Neural cell (in vitro differentiated cells): ENCODE measurements at regions not wholly inside any gene's neighbourhood (a gene's known extent, or its start where the extent isn't known, plus 50 kb on each side); places are given as distances from the start of the nearest gene placed in this dataset.
A peak's percentile ranks its signal among the peaks of the same experiment; 100 is the strongest.

ENCODE experiments used
- H2AFZ ChIP-seq: fragments of 200-600, 300-800 bp; sonication (generic), shearing (Covaris generic); 2 replicates; pipeline ENCODE4 v1.6.0; 2014; ENCODE audit warnings: low read depth, mild to moderate bottlenecking, antibody characterized with exemption, low read length, moderate library complexity
- H3F3A ChIP-seq: fragments of 200-600 bp; shearing (Covaris generic); 2 replicates; pipeline ENCODE4 v1.6.1; 2016; ENCODE audit warnings: mild to moderate bottlenecking, moderate library complexity, mixed read lengths, antibody characterized with exemption, low read length; ENCODE audit not compliant: insufficient read depth, poor library complexity, severe bottlenecking
- H3K27ac ChIP-seq: fragments of 200-600, 300-800 bp; sonication (generic), shearing (Covaris generic); 2 replicates; pipeline ENCODE4 v1.5.1; 2014; ENCODE audit warnings: mild to moderate bottlenecking, low read length, moderate library complexity
- H3K27me3 ChIP-seq: fragments of 300-800, 200-600 bp; sonication (generic), shearing (Covaris generic); 2 replicates; pipeline ENCODE4 v1.6.0; 2014; ENCODE audit warnings: mild to moderate bottlenecking, low read depth, low read length, moderate library complexity; ENCODE audit not compliant: insufficient read depth
- H3K36me3 ChIP-seq: fragments of 300-800, 200-600 bp; sonication (generic), shearing (Covaris generic); 2 replicates; pipeline ENCODE4 v1.5.1; 2014; ENCODE audit warnings: mild to moderate bottlenecking, antibody characterized with exemption, low read length, moderate library complexity; ENCODE audit not compliant: insufficient read depth
- H3K4me2 ChIP-seq: fragments of 300-800, 200-600 bp; sonication (generic), shearing (Covaris generic); 2 replicates; pipeline ENCODE4 v1.6.0; 2014; ENCODE audit warnings: mild to moderate bottlenecking, low read length
- H3K4me3 ChIP-seq: fragments of 300-800, 200-600 bp; sonication (generic), shearing (Covaris generic); 2 replicates; pipeline ENCODE4 v1.5.1; 2014; ENCODE audit warnings: mild to moderate bottlenecking, low read length, moderate library complexity
- H3K79me2 ChIP-seq: fragments of 200-600 bp; shearing (Covaris generic); replicated peaks from 2 replicates; pipeline ENCODE4 v1.6.0; 2014; ENCODE audit warnings: mild to moderate bottlenecking, low read length, moderate library complexity; ENCODE audit not compliant: insufficient read depth
- H3K9ac ChIP-seq: fragments of 300-800, 200-600 bp; sonication (generic), shearing (Covaris generic); 2 replicates; pipeline ENCODE4 v1.6.1; 2016; ENCODE audit warnings: mild to moderate bottlenecking, low read length, mixed read lengths
- H3K9me2 ChIP-seq: fragments of 200-600 bp; shearing (Covaris generic); 2 replicates; pipeline ENCODE4 v1.6.1; 2016; ENCODE audit warnings: mild to moderate bottlenecking, low read length, mixed read lengths; ENCODE audit not compliant: insufficient read depth
- H3K9me3 ChIP-seq: fragments of 200-600, 300-800 bp; sonication (generic), shearing (Covaris generic); 2 replicates; pipeline ENCODE4 v1.6.1; 2016; ENCODE audit warnings: mild to moderate bottlenecking, mixed run types, low read length, moderate library complexity, mixed read lengths
- H4K20me1 ChIP-seq: fragments of 200-600 bp; shearing (Covaris generic); 2 replicates; pipeline ENCODE4 v1.6.1; 2016; ENCODE audit warnings: mild to moderate bottlenecking, mixed run types; ENCODE audit not compliant: insufficient read depth
- EP300 ChIP-seq: fragments of 450-650 bp; conservative IDR thresholded peaks from 2 replicates; pipeline ENCODE4 v1.6.1; 2014; ENCODE audit warnings: antibody characterized with exemption, mild to moderate bottlenecking, moderate library complexity; ENCODE audit not compliant: poor library complexity, severe bottlenecking
- EZH2 ChIP-seq: fragments of 200-600, 300-800 bp; shearing (Covaris generic), sonication (generic); IDR thresholded peaks from 2 replicates; pipeline ENCODE4 v1.6.1; 2014; ENCODE audit warnings: antibody characterized with exemption, low read length, borderline replicate concordance, mild to moderate bottlenecking; ENCODE audit not compliant: insufficient read depth, poor library complexity, severe bottlenecking
- MXI1 ChIP-seq: fragments of 450-650 bp; conservative IDR thresholded peaks from 2 replicates; pipeline ENCODE4 v1.6.1; 2014; ENCODE audit warnings: antibody characterized with exemption, mild to moderate bottlenecking; ENCODE audit not compliant: poor library complexity, severe bottlenecking
- POLR2AphosphoS5 ChIP-seq: IDR thresholded peaks from 2 replicates; pipeline ENCODE4 v1.6.1; 2012
- RAD21 ChIP-seq: fragments of 450-650 bp; conservative IDR thresholded peaks from 2 replicates; pipeline ENCODE4 v1.6.1; 2014; ENCODE audit warnings: antibody characterized with exemption, mild to moderate bottlenecking, moderate library complexity
- SMC3 ChIP-seq: fragments of 450-650 bp; conservative IDR thresholded peaks from 2 replicates; pipeline ENCODE4 v1.6.1; 2014; ENCODE audit warnings: antibody characterized with exemption, mild to moderate bottlenecking, moderate library complexity; ENCODE audit not compliant: poor library complexity
- TAF1 ChIP-seq: IDR thresholded peaks from 2 replicates; pipeline ENCODE4 v1.6.1; 2012; ENCODE audit warnings: low read depth
- TF ChIP-seq, protein P1 (sequence below): fragments of 450-650 bp; IDR thresholded peaks from 2 replicates; pipeline ENCODE4 v1.5.1; 2014; ENCODE audit warnings: antibody characterized with exemption, mild to moderate bottlenecking, moderate library complexity; ENCODE audit not compliant: poor library complexity, severe bottlenecking
- TF ChIP-seq, protein P2 (sequence below): IDR thresholded peaks from 2 replicates; pipeline ENCODE4 v1.6.1; 2012; ENCODE audit warnings: borderline replicate concordance

DNA sequence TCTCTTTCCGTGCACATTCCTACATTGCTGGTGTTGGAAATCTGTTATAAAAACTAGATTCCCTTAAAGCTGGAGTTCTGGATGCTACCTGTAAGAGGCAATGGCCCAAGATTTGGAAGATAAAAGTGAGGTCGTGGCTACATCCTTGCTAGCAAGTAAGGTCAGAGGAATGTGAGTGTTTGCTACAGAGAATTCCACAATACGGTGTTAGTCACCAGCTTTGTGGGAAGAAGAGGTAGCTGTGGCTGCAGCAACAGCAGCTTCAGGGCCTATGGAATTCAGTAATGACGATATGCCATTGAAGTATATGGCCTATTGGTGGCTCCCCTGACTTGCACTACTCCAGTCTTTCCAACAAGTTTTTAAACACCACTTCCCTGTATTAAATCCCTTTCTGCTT lies 227.7 kb upstream of the TMEM260 start:
- Histone ChIP-seq H3K79me2 (no peaks in the 10 kb centered on the region), H3F3A (no peaks in the 10 kb centered on the region), H3K4me3 (no peak overlapping the region), H3K27me3 (no peaks in the 10 kb centered on the region), H3K9ac (no peak overlapping the region), H4K20me1 (no peaks in the 10 kb centered on the region), H3K27ac (no peak overlapping the region), H3K9me3 (no peaks in the 10 kb centered on the region), H3K4me2 (no peak overlapping the region), H2AFZ (no peak overlapping the region), H3K36me3 (no peaks in the 10 kb centered on the region), H3K9me2 (no peaks in the 10 kb centered on the region)
- TF ChIP-seq RAD21 (no peak), EP300 (no peak), POLR2AphosphoS5 (no peak), MXI1 (no peak)
- TF ChIP-seq, protein P1, sequence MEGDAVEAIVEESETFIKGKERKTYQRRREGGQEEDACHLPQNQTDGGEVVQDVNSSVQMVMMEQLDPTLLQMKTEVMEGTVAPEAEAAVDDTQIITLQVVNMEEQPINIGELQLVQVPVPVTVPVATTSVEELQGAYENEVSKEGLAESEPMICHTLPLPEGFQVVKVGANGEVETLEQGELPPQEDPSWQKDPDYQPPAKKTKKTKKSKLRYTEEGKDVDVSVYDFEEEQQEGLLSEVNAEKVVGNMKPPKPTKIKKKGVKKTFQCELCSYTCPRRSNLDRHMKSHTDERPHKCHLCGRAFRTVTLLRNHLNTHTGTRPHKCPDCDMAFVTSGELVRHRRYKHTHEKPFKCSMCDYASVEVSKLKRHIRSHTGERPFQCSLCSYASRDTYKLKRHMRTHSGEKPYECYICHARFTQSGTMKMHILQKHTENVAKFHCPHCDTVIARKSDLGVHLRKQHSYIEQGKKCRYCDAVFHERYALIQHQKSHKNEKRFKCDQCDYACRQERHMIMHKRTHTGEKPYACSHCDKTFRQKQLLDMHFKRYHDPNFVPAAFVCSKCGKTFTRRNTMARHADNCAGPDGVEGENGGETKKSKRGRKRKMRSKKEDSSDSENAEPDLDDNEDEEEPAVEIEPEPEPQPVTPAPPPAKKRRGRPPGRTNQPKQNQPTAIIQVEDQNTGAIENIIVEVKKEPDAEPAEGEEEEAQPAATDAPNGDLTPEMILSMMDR = no peak
- TF ChIP-seq, protein P2, sequence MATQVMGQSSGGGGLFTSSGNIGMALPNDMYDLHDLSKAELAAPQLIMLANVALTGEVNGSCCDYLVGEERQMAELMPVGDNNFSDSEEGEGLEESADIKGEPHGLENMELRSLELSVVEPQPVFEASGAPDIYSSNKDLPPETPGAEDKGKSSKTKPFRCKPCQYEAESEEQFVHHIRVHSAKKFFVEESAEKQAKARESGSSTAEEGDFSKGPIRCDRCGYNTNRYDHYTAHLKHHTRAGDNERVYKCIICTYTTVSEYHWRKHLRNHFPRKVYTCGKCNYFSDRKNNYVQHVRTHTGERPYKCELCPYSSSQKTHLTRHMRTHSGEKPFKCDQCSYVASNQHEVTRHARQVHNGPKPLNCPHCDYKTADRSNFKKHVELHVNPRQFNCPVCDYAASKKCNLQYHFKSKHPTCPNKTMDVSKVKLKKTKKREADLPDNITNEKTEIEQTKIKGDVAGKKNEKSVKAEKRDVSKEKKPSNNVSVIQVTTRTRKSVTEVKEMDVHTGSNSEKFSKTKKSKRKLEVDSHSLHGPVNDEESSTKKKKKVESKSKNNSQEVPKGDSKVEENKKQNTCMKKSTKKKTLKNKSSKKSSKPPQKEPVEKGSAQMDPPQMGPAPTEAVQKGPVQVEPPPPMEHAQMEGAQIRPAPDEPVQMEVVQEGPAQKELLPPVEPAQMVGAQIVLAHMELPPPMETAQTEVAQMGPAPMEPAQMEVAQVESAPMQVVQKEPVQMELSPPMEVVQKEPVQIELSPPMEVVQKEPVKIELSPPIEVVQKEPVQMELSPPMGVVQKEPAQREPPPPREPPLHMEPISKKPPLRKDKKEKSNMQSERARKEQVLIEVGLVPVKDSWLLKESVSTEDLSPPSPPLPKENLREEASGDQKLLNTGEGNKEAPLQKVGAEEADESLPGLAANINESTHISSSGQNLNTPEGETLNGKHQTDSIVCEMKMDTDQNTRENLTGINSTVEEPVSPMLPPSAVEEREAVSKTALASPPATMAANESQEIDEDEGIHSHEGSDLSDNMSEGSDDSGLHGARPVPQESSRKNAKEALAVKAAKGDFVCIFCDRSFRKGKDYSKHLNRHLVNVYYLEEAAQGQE = no peak

DNA sequence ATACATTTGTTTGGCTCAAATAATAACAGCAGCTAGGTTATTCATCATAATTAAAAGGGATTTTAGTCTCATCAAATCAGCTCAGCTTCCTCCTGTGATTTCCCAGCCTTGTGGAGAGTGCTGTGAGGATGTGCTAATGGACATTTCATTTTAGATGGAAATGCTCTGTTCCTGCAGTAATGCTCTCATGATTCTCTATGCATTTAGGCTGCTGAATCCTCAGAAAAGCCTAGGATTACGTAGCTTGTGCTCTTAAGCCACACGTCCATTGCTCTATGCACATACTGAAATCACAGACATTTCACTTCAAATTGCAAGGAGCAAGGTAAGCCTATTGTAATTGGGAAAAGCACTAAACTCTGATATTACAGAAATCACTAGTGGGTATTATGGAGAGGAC lies 226.6 kb upstream of the TMEM260 start:
- H3F3A ChIP-seq = no peaks in the 10 kb centered on the region
- H3K27ac ChIP-seq = peak overlapping the region; percentile 22
- no peak overlapping the region for H3K4me2 ChIP-seq
- no peaks in the 10 kb centered on the region for H3K27me3 ChIP-seq
- no peak overlapping the region for H3K4me3 ChIP-seq
- H3K79me2 ChIP-seq = no peaks in the 10 kb centered on the region
- H3K9ac ChIP-seq = no peak overlapping the region
- H2AFZ ChIP-seq = no peak overlapping the region
- no peaks in the 10 kb centered on the region for H3K9me3 ChIP-seq
- TF ChIP-seq MXI1 (no peak), POLR2AphosphoS5 (peak; percentile 12)
- no peaks in the 10 kb centered on the region for H4K20me1 ChIP-seq
- H3K9me2 ChIP-seq = no peaks in the 10 kb centered on the region
- H3K36me3 ChIP-seq = no peaks in the 10 kb centered on the region

DNA sequence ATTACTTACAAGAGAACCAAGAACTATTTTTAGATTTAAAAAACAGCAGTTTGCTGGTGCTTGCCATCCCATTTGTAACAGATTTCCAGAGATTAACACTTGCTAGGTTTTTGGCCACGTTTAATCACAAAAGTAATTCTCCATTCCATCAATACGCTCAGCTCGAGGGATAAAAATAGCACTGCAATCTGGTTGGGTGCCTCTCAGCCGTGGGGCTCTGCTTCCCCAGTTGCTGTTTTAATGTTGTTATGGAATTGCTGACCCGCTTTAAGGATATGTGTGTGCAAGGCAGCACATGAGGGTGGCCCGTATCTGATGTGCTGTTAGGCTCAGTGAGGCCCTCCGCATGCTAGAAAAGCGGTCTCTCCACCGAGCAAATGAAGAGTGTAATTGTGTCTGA lies 222.2 kb upstream of the TMEM260 start:
- H3K9me3 ChIP-seq = no peaks in the 10 kb centered on the region
- no peaks in the 10 kb centered on the region for H3K9me2 ChIP-seq
- no peaks in the 10 kb centered on the region for H3F3A ChIP-seq
- no peak overlapping the region for H3K27ac ChIP-seq
- H2AFZ ChIP-seq = no peak overlapping the region
- no peaks in the 10 kb centered on the region for H4K20me1 ChIP-seq
- no peak overlapping the region for H3K4me3 ChIP-seq
- no peaks in the 10 kb centered on the region for H3K36me3 ChIP-seq
- TF ChIP-seq EZH2 = no peak
- TF ChIP-seq SMC3 = no peak
- no peak for TF ChIP-seq TAF1
- no peak for TF ChIP-seq EP300
- TF ChIP-seq, protein P2 = no peak
- TF ChIP-seq, protein P1 = no peak
- no peak for TF ChIP-seq MXI1
- TF ChIP-seq POLR2AphosphoS5 = no peak
- TF ChIP-seq RAD21 = no peak
- no peaks in the 10 kb centered on the region for H3K27me3 ChIP-seq
- H3K79me2 ChIP-seq = no peaks in the 10 kb centered on the region
- H3K9ac ChIP-seq = no peak overlapping the region
- H3K4me2 ChIP-seq = no peak overlapping the region
